HG03025 (cell line): ENCODE measurements at regions not wholly inside any gene's neighbourhood (a gene's known extent, or its start where the extent isn't known, plus 50 kb on each side); places are given as distances from the start of the nearest gene placed in this dataset.

Experiments
- ATAC-seq: cut with Tn5 transposase; IDR thresholded peaks from one replicate; pipeline ENCODE4 v1.9.1; 2021; ENCODE audit warnings: mild to moderate bottlenecking, moderate library complexity; ENCODE audit not compliant: unreplicated experiment, low FRiP score

DNA sequence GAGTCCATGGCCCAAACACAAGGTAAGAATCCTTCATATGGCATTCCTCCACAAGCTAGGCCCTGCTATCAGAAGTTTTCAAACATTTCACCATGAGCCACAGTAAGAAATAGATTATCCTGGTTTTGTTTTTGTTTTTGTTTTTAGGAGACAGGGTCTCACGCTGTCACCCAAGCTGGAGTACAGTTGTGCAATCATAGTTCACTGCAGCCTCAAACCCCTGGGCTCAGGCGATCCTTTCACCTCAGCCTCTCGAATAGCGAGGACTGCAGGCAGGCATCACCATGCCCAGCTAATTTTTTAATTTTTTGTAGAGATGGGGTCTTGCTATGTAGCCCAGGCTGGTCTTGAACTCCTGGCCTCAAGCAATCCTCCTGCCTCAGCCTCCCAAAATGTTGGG, 218.8 kb downstream of the TOMM20 start:
- ATAC-seq = no peak

DNA sequence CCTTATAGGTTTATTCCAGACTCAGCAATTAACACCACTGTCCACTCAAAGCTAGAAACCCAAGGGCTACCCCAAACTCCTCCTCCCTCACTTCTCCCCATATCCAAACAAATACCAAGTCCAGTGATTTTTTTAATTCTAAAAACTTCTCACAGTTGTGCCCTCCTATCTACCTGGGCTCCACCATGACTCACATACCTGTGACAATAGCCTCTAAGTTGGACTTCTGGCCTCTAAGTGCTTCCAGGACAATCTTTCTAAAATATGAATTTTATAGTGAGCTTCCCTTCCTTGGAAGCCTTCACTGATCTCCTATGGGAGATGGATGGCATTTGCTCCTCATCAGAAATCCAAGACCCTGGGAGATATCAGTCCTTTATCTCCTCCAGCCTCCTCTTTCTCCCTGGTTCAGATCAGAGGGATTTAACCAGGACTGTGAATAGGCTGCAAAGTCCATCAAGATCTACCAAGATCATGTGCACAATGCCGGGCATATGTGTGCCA, 219.3 kb downstream of the TOMM20 start:
- no peak for ATAC-seq

DNA sequence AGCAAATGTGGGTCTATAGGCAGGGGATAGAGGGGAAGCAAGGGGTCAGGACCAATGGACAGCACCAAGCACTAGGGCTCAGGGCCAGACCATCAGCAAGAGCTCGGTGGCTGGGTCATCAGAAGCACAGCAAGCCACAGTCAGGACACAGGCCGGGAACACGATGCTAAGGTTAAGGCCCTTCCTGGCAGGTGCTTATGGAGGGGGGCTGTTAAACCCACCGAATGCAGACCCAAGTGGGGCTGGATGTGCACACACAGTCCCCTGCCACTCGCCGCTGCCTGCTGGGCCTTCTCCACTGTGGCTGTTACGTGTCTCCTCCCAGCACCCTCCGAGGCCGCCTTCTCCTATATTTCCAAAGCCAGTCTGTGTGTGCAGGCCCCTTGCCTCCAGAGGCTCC, 220.1 kb downstream of the TOMM20 start:
- ATAC-seq = no peak

DNA sequence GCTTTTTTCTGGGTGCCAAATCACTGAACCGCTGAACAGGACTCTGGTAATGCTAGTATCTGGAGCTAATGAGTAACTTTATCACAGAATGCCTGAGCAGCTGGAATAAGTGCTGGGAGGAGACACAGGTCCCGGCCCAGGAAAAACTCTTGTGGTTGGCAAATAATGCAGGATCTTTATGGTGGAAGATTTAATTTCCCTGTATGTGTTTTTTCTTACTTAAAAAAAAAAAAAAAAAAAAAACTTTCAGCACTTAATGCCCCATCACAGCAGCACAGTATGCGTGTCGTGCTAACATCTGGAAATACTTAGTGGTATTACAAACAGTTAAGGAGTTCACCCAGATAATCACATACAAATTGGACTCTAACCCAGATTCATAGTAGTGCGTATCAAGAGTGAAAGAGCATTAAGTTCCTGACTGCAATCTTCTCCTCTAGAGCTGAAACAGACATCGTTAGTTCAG, 220.7 kb downstream of the TOMM20 start:
- no peak for ATAC-seq

DNA sequence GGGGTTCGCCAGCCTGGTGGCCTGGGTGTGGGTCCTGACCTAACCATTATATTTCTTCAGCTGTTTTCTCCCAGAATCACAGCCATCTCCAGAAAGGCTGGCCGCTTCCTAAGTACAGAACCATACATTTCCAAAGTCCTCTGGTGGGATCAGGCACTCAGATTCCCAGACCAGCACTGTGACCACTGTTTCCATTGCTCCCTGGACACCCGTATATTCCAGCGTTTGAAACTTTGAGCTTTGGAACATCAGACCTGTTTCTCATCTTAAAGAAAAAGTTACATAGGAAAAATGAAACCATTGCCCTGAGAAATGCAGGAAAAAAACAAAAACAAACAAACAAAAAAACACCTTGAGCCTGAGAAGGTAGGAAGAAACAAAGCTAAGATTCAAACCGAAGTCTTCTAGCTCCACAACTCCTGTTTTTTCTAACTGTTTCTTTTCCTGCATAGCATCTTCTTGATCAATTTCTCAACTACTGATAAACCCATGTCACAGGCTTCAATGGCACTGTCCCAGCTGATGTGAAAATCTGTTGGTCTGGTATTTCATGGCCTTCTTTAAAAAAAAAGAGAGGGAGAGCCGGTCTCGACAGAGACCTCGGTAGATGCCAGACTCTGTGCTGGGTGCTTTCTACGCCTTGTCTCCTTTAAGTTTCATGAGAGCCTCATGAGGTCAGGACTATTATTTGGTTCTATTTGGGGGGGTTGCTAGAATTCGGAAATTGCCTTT, 221.3 kb downstream of the TOMM20 start:
- no peak for ATAC-seq

DNA sequence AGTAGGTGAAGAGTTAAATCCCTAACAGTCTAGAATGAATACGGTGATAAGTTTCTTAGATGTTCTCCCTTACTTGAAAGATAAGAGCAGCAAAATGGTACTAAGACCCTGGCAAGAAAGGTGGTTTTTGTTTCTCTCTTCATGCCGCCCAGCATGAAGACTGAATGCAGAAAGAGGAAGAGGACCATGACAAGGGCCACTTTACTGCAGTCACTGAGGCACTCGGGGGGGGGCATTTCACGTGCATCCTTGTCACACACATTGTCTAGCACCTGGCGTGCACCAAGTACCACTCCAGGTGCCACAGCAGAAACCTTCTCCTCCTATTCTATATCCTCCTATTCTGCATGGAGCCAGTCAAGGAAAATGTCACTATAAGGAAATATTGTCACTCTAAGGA, 222.0 kb downstream of the TOMM20 start:
- ATAC-seq = no peak

GRCh38 chr1:234902774-234903547, 225.7 kb downstream of the TOMM20 start:
- ATAC-seq = no peak

- ATAC-seq = no peak
Observed at GRCh38 chr1:234901491-234902049, 227.1 kb downstream of the TOMM20 start.

- no peak for ATAC-seq
Observed at GRCh38 chr1:234900595-234900994, 228.0 kb downstream of the TOMM20 start.

DNA sequence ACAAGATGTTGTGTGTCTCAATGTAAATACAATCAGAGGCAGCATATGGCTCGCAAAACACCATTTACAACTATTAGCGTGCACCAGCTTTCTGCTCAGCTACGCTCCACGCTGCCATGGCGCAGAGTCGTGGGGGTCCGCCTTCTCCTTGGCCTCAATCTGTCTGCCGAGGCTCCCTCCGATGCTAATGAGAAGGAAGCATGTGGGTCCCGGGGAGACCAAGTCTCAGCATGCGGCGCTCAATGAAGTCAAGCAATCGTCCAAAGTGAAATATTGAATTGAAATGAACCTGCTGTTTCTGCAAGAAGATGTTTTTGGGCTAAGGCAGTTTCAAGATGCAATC, 228.9 kb downstream of the TOMM20 start:
- no peak for ATAC-seq

- no peak for ATAC-seq
Observed at GRCh38 chr1:234899041-234899729, 229.5 kb downstream of the TOMM20 start.

- ATAC-seq = no peak
Observed at GRCh38 chr1:234898455-234899033, 230.1 kb downstream of the TOMM20 start.

DNA sequence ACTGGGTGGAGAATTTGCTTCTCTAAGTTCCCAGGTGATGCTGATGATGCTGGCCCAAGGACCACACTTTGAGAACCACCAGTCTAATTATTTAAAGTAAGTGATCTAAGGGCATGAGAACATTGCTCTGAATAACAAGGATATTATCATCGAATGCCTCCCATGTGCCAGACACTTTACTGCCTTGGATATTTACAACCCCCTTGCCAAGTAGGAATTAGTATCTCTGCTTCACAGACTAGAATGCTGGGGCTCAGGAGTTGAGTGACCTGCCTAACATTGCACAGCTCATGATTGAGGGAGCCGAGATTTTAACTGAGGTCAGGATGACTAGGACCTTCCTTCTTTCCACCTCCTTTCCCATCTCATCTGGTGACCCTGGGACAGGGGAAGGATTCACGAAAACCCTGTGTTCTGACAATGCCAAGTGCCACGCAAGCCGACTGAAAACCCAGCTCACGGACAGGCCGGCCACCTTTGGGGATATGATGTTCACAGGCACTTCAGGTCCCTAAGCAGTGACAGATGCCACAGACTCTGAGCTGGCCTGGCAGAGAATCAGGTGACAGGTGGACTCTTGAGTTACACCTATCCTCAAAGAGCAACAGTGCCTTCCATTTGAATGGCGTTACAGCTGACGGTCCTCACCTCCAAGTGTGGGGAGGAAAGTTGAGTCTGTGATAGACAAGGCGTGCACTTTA, 230.7 kb downstream of the TOMM20 start:
- ATAC-seq = no peak

- no peak for ATAC-seq
Observed at GRCh38 chr1:234897390-234897749, 231.3 kb downstream of the TOMM20 start.

GRCh38 chr1:234896477-234897389, 231.9 kb downstream of the TOMM20 start:
- no peak for ATAC-seq

GRCh38 chr1:234893725-234894630, 234.7 kb downstream of the TOMM20 start:
- no peak for ATAC-seq

DNA sequence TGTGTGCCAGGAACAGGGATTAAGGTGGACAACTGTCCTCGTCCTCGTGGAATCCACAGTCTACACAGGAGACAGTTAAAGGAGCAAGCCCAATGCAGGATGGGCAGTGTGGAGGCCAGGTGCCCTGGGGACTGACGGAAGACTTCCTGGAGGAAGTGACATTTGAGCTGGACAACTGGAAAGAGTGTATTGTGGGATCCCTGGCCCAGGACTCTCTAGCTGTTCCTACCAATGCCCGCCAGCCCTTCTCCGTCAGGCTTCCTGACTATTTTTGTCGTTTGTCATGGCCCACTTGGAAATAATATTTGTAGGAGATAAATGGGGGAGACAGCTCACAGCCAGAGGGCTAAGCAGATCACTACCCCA, 235.3 kb downstream of the TOMM20 start:
- ATAC-seq = no peak

DNA sequence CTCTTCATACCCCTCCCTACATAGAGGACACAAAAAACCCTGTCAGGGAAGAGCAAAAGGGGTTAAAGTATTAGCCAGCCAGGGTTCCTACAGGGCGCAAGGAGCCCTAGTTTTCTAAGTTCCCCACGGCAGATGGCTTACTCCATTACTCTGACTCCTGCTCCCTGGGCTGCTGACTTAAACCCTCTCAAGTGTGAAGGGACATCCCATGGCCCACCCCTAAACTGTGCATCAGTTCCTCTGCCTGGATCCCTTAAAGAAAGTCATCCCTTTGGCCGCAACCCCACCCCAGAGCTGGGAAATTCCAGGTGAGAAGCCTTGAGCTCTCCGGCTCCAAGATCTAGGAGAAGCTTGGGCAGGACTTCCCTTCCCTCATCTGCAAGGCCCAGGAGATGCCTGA, 236.0 kb downstream of the TOMM20 start:
- no peak for ATAC-seq
